ENCODE measurements at regions not wholly inside any gene's neighbourhood (a gene's known extent, or its start where the extent isn't known, plus 50 kb on each side); places are given as distances from the start of the nearest gene placed in this dataset.

DNA sequence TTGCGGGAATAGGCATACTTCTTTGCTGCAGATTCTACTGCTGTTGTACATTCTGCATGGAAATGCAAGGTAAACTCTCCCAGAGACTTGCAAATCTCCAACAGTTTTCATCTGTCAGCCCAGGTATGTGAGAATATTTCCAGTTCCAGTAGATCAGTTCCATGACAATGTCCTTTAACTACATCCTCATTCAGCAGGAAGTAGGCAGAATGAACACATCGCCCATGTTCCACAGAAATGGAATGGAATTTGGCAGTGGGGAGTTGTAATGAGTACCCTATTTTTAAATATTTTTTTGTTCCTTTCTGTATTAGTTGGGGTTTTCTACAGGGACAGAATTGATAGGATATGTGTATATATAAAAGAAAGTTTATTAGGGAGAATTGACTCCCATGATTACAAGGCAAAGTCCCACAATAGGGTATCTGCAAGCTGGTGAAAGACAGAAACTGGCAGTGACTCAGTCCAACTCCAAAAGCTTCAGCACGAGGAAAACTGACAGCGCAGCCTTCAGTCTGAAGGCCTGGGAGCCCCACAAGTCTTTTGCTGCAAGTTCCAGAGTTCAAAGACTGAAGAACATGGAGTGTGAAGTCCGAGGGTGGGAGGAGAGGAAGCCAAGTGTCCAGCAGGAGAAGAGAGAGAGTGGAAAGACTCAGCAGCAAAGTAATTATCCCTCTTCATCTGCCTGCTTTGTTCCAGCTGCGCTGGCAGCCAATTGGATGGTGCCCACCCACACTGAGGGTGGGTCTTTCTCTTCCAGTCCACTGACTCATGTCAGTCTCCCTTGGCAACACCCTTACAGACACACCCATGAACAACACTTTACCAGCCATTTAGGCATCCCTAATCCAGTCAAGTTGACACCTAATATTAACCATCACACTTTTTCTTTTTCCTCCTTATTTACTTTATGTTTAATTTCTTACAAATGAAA, 110.4 kb upstream of the SCAF11 start:
- intact Hi-C loops (cut with DNase I, micrococcal nuclease): no loop called here
- no peaks in the 10 kb centered on the region for H3K4me1 Mint-ChIP-seq (ENCODE audit: low read depth)
- TF ChIP-seq, protein P1, sequence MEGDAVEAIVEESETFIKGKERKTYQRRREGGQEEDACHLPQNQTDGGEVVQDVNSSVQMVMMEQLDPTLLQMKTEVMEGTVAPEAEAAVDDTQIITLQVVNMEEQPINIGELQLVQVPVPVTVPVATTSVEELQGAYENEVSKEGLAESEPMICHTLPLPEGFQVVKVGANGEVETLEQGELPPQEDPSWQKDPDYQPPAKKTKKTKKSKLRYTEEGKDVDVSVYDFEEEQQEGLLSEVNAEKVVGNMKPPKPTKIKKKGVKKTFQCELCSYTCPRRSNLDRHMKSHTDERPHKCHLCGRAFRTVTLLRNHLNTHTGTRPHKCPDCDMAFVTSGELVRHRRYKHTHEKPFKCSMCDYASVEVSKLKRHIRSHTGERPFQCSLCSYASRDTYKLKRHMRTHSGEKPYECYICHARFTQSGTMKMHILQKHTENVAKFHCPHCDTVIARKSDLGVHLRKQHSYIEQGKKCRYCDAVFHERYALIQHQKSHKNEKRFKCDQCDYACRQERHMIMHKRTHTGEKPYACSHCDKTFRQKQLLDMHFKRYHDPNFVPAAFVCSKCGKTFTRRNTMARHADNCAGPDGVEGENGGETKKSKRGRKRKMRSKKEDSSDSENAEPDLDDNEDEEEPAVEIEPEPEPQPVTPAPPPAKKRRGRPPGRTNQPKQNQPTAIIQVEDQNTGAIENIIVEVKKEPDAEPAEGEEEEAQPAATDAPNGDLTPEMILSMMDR (IDR thresholded peaks at IDR 0.05): no peak
- no peak overlapping the region for H3K27ac ChIP-seq (ENCODE audit: low read depth in 1 of 2, low read length in 2 of 2)
- H3K36me3 Mint-ChIP-seq (ENCODE audit: low read depth): no peaks in the 10 kb centered on the region
- ATAC-seq (ENCODE audit: poor library complexity) (no peak), DNase-seq (no peak)
- H3K4me1 ChIP-seq (ENCODE audit: insufficient read depth, low read length): no peaks in the 10 kb centered on the region
- no peak overlapping the region for H3K4me3 ChIP-seq (ENCODE audit: low read length)
- H3K27me3 ChIP-seq (ENCODE audit: control insufficient read depth in 1 of 2, insufficient read depth in 2 of 2, low read length in 2 of 2): no peaks in the 10 kb centered on the region
- no peak overlapping the region for H3K27ac Mint-ChIP-seq
- peaks cover 19% of the 10 kb centered on the region for H3K27me3 Mint-ChIP-seq
- peaks cover 3% of the 10 kb centered on the region for H3K9me3 Mint-ChIP-seq
- H3K9me3 ChIP-seq (ENCODE audit: control insufficient read depth in 1 of 2, insufficient read depth in 1 of 2, low read length in 2 of 2): no peaks in the 10 kb centered on the region
- no peak overlapping the region for H3K4me3 Mint-ChIP-seq
- CTCF ChIA-PET: no interaction called here
- POLR2A ChIA-PET: no interaction called here
- no peaks in the 10 kb centered on the region for H3K36me3 ChIP-seq (ENCODE audit: insufficient read depth, low read length)

DNA sequence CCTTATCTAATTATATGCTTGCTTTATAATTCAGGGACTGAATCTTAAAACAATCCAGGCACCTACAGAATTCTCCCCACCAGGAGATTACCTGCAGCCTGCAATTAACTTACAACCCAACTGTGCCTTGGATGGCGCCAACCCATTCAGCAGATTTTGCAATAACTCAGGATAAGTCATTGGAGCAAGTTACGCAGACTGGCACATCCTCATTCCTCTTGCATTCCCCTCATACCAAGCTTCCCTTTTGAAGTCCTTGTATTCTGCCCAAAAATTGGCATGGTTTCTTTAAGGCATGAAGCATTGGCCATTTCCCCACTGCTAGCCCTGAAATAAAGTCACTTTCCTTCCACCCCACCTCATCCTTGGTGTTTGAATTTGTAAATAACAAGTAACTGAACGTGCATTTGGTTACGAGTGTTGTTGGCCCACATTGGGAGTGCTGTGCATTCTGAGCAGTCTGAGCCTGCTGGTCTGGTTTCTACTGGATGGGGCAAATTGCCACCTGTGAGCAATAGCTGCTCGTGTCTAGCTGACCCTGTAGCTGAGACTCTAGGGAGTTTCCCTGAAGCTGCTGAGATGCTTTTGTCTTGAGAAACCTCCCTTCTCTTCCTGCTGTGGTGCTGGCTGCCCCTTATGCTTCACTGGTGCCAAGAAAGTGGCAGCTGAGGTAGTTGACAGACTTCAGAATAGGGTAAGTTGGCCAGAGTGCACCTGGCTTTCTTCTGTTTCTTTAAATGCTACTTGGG, 99.2 kb upstream of the SCAF11 start:
- H3K9me3 Mint-ChIP-seq: peaks cover 7% of the 10 kb centered on the region
- ATAC-seq (ENCODE audit: poor library complexity) (no peak), DNase-seq (no peak)
- intact Hi-C loops (cut with DNase I, micrococcal nuclease): no loop called here
- no peak overlapping the region for H3K4me3 Mint-ChIP-seq
- H3K27me3 Mint-ChIP-seq: peaks cover 27% of the 10 kb centered on the region
- no peaks in the 10 kb centered on the region for H3K4me1 Mint-ChIP-seq (ENCODE audit: low read depth)
- TF ChIP-seq, protein P1 (IDR thresholded peaks at IDR 0.05): no peak
- no peak overlapping the region for H3K4me3 ChIP-seq (ENCODE audit: low read length)
- no peak overlapping the region for H3K27ac ChIP-seq (ENCODE audit: low read depth in 1 of 2, low read length in 2 of 2)
- H3K36me3 ChIP-seq (ENCODE audit: insufficient read depth, low read length): no peaks in the 10 kb centered on the region
- H3K9me3 ChIP-seq (ENCODE audit: control insufficient read depth in 1 of 2, insufficient read depth in 1 of 2, low read length in 2 of 2): peaks cover 0 to 15% of the 10 kb centered on the region in 2 experiments
- no peaks in the 10 kb centered on the region for H3K36me3 Mint-ChIP-seq (ENCODE audit: low read depth)
- no peaks in the 10 kb centered on the region for H3K4me1 ChIP-seq (ENCODE audit: insufficient read depth, low read length)
- ChIA-PET CTCF (interaction anchor here (0.6 kb wide), 1 partner anchor 1258 kb away, joined by 3 read pairs; no protein-coding TSS in a partner anchor), POLR2A (no interaction called here)
- no peak overlapping the region for H3K27ac Mint-ChIP-seq
- peaks cover 0 to 15% of the 10 kb centered on the region in 2 experiments for H3K27me3 ChIP-seq (ENCODE audit: control insufficient read depth in 1 of 2, insufficient read depth in 2 of 2, low read length in 2 of 2)

DNA sequence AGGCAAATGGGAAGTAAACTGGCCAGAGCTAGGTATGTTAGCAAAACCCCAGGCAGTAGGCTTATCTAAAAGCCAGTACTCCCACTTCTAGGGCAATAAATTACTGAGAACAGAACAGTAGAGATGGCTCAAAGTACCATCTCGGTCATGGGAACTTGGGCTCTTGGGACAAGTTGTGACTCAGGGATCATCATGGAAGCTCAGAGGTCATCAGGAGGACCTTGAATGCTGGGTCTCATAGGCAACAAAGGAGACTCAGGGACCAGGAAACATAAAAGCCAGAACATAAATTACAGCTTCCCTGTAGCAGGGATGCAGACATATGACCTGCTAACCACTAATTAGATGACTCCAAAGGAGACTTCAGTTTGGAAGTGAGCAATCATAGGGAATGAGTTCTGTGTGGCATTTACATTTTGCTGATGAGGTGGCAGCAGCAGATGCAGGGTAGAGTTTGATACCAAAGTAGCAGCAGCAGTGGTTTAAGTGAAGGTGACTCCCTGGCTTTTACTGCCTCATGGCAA, 97.6 kb upstream of the SCAF11 start:
- no peak overlapping the region for H3K4me3 ChIP-seq (ENCODE audit: low read length)
- ChIA-PET CTCF (no interaction called here), POLR2A (no interaction called here)
- H3K27me3 Mint-ChIP-seq: peaks cover 13% of the 10 kb centered on the region
- no peak for ATAC-seq (ENCODE audit: poor library complexity)
- H3K4me3 Mint-ChIP-seq: no peak overlapping the region
- intact Hi-C loops (cut with DNase I, micrococcal nuclease): no loop called here
- H3K27ac Mint-ChIP-seq: no peak overlapping the region
- peaks cover 0 to 8% of the 10 kb centered on the region in 2 experiments for H3K27me3 ChIP-seq (ENCODE audit: control insufficient read depth in 1 of 2, insufficient read depth in 2 of 2, low read length in 2 of 2)
- peaks cover 0 to 15% of the 10 kb centered on the region in 2 experiments for H3K9me3 ChIP-seq (ENCODE audit: control insufficient read depth in 1 of 2, insufficient read depth in 1 of 2, low read length in 2 of 2)
- H3K4me1 ChIP-seq (ENCODE audit: insufficient read depth, low read length): no peaks in the 10 kb centered on the region
- no peaks in the 10 kb centered on the region for H3K36me3 Mint-ChIP-seq (ENCODE audit: low read depth)
- no peak for DNase-seq
- no peak overlapping the region for H3K27ac ChIP-seq (ENCODE audit: low read depth in 1 of 2, low read length in 2 of 2)
- H3K9me3 Mint-ChIP-seq: peaks cover 4% of the 10 kb centered on the region
- H3K36me3 ChIP-seq (ENCODE audit: insufficient read depth, low read length): no peaks in the 10 kb centered on the region
- H3K4me1 Mint-ChIP-seq (ENCODE audit: low read depth): no peaks in the 10 kb centered on the region
- TF ChIP-seq, protein P1 (IDR thresholded peaks at IDR 0.05): no peak
